ENCODE measurements at regions not wholly inside any gene's neighbourhood (a gene's known extent, or its start where the extent isn't known, plus 50 kb on each side); places are given as distances from the start of the nearest gene placed in this dataset.

GRCh38 chr11:97351939-97352338, 962.1 kb downstream of the JRKL start:
- no peak for DNase-seq (ENCODE audit: insufficient read length, low spot score)
- no peak for FAIRE-seq

- no peak for DNase-seq (ENCODE audit: insufficient read length, low spot score)
- no peak for FAIRE-seq
Measured at GRCh38 chr11:97354026-97354425, 964.2 kb downstream of the JRKL start.

- no peak for FAIRE-seq
Measured at GRCh38 chr11:97354576-97354975, 964.8 kb downstream of the JRKL start.

GRCh38 chr11:97355230-97355629, 965.4 kb downstream of the JRKL start:
- FAIRE-seq (no peak), DNase-seq (ENCODE audit: insufficient read length, low spot score) (no peak)

More at GRCh38 chr11:97354576-97354975, 964.8 kb downstream of the JRKL start:
- no peak for DNase-seq (ENCODE audit: insufficient read length, low spot score)

GRCh38 chr11:97356144-97356543, 966.3 kb downstream of the JRKL start:
- FAIRE-seq, result no peak
- DNase-seq (ENCODE audit: insufficient read length, low spot score), result no peak

- no peak for FAIRE-seq
- DNase-seq (ENCODE audit: insufficient read length, low spot score), result no peak
Measured at GRCh38 chr11:97359016-97359415, 969.2 kb downstream of the JRKL start.

- FAIRE-seq (no peak), DNase-seq (ENCODE audit: insufficient read length, low spot score) (no peak)
Measured at GRCh38 chr11:97361812-97362378, 972.1 kb downstream of the JRKL start.

- DNase-seq (ENCODE audit: insufficient read length, low spot score) (no peak), FAIRE-seq (no peak)
Measured at GRCh38 chr11:97363331-97363730, 973.5 kb downstream of the JRKL start.

GRCh38 chr11:97364047-97364446, 974.2 kb downstream of the JRKL start:
- FAIRE-seq (no peak), DNase-seq (ENCODE audit: insufficient read length, low spot score) (no peak)

- no peak for DNase-seq (ENCODE audit: insufficient read length, low spot score)
- FAIRE-seq, result no peak
Measured at GRCh38 chr11:97367406-97368083, 977.7 kb downstream of the JRKL start.

- DNase-seq (ENCODE audit: insufficient read length, low spot score), result no peak
- no peak for FAIRE-seq
Measured at GRCh38 chr11:97389270-97389669, 999.5 kb downstream of the JRKL start.

GRCh38 chr11:97398246-97398645, 1008.4 kb downstream of the JRKL start:
- DNase-seq (ENCODE audit: insufficient read length, low spot score), result no peak
- no peak for FAIRE-seq

- FAIRE-seq (no peak), DNase-seq (ENCODE audit: insufficient read length, low spot score) (no peak)
Measured at GRCh38 chr11:97409141-97409540, 1019.3 kb downstream of the JRKL start.

GRCh38 chr11:97414801-97415200, 1025.0 kb downstream of the JRKL start:
- FAIRE-seq (no peak), DNase-seq (ENCODE audit: insufficient read length, low spot score) (no peak)

- FAIRE-seq, result no peak
Measured at GRCh38 chr11:97419729-97420128, 1029.9 kb downstream of the JRKL start.

GRCh38 chr11:97428247-97428790, 1038.5 kb downstream of the JRKL start:
- DNase-seq (ENCODE audit: insufficient read length, low spot score) (no peak), FAIRE-seq (no peak)

More at GRCh38 chr11:97419729-97420128, 1029.9 kb downstream of the JRKL start:
- DNase-seq (ENCODE audit: insufficient read length, low spot score), result no peak

GRCh38 chr11:97430877-97431276, 1041.1 kb downstream of the JRKL start:
- FAIRE-seq, result no peak
- DNase-seq (ENCODE audit: insufficient read length, low spot score), result no peak

GRCh38 chr11:97432926-97433325, 1043.1 kb downstream of the JRKL start:
- FAIRE-seq (no peak), DNase-seq (ENCODE audit: insufficient read length, low spot score) (no peak)

GRCh38 chr11:97445561-97445960, 1055.7 kb downstream of the JRKL start:
- FAIRE-seq, result no peak

GRCh38 chr11:97451441-97451840, 1061.6 kb downstream of the JRKL start:
- DNase-seq (ENCODE audit: insufficient read length, low spot score), result no peak
- no peak for FAIRE-seq

More at GRCh38 chr11:97445561-97445960, 1055.7 kb downstream of the JRKL start:
- DNase-seq (ENCODE audit: insufficient read length, low spot score), result no peak

- DNase-seq (ENCODE audit: insufficient read length, low spot score) (no peak), FAIRE-seq (no peak)
Measured at GRCh38 chr11:97454988-97455387, 1065.2 kb downstream of the JRKL start.

GRCh38 chr11:97460091-97460490, 1070.3 kb downstream of the JRKL start:
- FAIRE-seq, result no peak
- no peak for DNase-seq (ENCODE audit: insufficient read length, low spot score)

All from GM19239 (cell line).